ENCODE measurements at regions not wholly inside any gene's neighbourhood (a gene's known extent, or its start where the extent isn't known, plus 50 kb on each side); places are given as distances from the start of the nearest gene placed in this dataset.

- DNase-seq (ENCODE audit: low spot score): no peak
These were observed 65.4 kb upstream of the ZC3H12C start for GRCh38 chr11:110027627-110028371.

GRCh38 chr11:110028921-110029320, 64.3 kb upstream of the ZC3H12C start:
- DNase-seq (ENCODE audit: low spot score): no peak

DNA sequence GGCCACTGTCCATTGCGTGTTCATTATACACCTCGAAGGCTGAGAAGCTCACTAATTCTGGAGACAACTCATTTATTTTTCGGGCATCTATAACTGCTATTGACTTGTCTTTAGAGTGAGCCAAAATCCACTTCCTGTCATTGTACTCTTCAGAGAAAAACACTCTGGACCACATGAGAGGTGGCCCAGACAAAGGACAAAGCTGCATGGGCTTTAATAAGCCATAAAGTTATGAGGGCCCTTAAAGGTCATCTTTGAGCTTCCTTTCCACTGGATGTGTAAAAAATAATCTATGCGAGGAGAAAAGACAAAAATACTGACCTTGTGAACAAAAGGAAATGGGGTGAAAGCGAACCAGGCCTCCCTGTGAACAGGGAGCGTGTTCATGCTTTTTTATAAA, 63.5 kb upstream of the ZC3H12C start:
- no peak for DNase-seq (ENCODE audit: low spot score)

DNA sequence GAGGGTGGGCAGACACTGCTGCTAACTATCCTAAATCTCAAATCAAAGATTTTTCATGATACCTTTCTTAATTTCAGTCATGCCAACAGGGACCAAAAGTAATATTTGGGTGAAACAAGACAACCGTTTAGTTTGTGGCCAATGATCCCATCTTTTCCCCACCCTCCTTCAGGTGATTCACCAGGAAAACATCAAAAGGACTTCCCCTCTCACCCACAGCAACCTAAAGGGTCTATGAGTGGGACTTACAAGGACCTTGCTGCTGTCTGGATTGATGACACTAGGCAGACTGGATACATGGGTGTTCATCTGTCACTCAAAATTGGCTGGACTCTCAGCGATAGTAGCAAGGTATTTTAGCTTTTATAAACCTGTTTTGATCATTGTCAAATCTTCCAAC, 62.0 kb upstream of the ZC3H12C start:
- DNase-seq (ENCODE audit: low spot score): no peak

DNA sequence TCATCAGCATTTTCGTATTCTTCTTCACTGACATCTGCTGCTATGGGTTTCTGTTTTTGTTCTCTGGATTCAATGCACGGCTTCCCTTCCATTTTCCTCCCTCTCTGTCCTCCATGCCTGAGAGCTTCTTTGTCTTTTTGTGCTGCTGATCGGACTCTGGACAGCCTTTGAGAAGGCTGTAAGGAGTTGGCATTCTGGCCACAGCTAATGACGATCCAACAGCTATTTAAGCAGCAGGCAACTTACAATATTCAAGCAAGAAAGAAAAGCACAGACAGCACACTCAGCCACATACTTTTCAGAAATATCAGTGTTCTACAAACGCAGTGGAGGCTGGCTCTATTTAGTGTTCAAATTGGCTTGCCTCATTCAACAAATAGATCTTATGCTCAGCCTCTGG, 60.9 kb upstream of the ZC3H12C start:
- DNase-seq (ENCODE audit: low spot score): no peak

- DNase-seq (ENCODE audit: low spot score): no peak
These were observed 60.1 kb upstream of the ZC3H12C start for GRCh38 chr11:110032957-110033570.

- no peak for DNase-seq (ENCODE audit: low spot score)
These were observed 58.4 kb upstream of the ZC3H12C start for GRCh38 chr11:110034806-110035205.

GRCh38 chr11:110035357-110035756, 57.8 kb upstream of the ZC3H12C start:
- no peak for DNase-seq (ENCODE audit: low spot score)

- no peak for DNase-seq (ENCODE audit: low spot score)
These were observed 55.0 kb upstream of the ZC3H12C start for GRCh38 chr11:110038201-110038600.

Measured in AG08396 (cell line).